ENCODE measurements at regions not wholly inside any gene's neighbourhood (a gene's known extent, or its start where the extent isn't known, plus 50 kb on each side); places are given as distances from the start of the nearest gene placed in this dataset.

DNA sequence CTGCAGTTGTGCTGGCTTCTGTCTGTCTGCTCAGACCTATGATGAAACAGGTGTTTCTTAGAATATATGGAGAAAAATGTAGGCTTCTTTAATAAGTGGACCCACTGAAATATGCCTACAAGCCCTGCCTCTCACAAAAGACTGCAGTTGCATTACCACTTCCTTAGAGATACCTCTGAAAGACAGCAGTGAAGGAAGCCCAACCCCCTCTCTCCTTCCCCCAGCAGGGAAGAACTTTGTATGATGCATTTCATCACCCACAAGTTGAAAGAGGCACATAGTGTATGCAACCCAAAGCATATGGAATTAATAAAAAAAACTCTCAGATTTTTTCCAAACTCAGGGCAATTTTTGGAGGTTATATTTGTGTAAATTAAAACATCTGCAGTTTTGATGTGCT lies 916.7 kb downstream of the TECRL start:
- intact Hi-C loops (cut with DNase I): no loop called here
- H3K9me3 ChIP-seq: no peaks in the 10 kb centered on the region
- DNase-seq: no peak
- H3K36me3 ChIP-seq: no peaks in the 10 kb centered on the region
- no peak overlapping the region for H3K27ac ChIP-seq
- H3K27me3 ChIP-seq: no peaks in the 10 kb centered on the region
- H3K4me3 ChIP-seq: no peak overlapping the region
- no peaks in the 10 kb centered on the region for H3K4me1 ChIP-seq (ENCODE audit: insufficient read depth)
- TF ChIP-seq POLR2A (IDR thresholded peaks at IDR 0.05): no peak
- TF ChIP-seq, protein P1, sequence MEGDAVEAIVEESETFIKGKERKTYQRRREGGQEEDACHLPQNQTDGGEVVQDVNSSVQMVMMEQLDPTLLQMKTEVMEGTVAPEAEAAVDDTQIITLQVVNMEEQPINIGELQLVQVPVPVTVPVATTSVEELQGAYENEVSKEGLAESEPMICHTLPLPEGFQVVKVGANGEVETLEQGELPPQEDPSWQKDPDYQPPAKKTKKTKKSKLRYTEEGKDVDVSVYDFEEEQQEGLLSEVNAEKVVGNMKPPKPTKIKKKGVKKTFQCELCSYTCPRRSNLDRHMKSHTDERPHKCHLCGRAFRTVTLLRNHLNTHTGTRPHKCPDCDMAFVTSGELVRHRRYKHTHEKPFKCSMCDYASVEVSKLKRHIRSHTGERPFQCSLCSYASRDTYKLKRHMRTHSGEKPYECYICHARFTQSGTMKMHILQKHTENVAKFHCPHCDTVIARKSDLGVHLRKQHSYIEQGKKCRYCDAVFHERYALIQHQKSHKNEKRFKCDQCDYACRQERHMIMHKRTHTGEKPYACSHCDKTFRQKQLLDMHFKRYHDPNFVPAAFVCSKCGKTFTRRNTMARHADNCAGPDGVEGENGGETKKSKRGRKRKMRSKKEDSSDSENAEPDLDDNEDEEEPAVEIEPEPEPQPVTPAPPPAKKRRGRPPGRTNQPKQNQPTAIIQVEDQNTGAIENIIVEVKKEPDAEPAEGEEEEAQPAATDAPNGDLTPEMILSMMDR (IDR thresholded peaks at IDR 0.05): no peak
- no peak for TF ChIP-seq EP300 (IDR thresholded peaks at IDR 0.05)

DNA sequence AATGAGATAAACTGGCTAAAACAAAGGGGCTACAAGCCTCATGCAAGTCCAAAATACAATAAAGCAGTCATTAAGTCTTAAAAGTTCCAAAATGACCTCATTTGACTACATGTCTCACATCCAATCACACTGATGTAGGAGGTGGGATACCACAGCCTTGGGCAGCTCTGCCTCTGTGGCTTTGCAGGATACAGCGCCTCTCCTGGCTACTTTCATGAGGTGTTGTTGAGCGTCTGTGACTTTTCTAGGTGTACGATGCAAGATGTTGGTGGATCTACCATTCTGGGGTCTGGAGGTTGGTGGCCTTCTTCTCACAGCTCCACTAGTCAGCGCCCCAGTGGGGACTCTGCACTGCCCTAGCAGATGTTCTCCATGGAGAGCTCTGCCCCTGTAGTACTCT lies 944.9 kb downstream of the TECRL start:
- no peaks in the 10 kb centered on the region for H3K27me3 ChIP-seq
- H3K9me3 ChIP-seq: no peaks in the 10 kb centered on the region
- H3K4me3 ChIP-seq: no peak overlapping the region
- H3K36me3 ChIP-seq: no peaks in the 10 kb centered on the region
- no peaks in the 10 kb centered on the region for H3K4me1 ChIP-seq (ENCODE audit: insufficient read depth)
- no peak for DNase-seq
- TF ChIP-seq POLR2A (IDR thresholded peaks at IDR 0.05): no peak
- TF ChIP-seq, protein P1 (IDR thresholded peaks at IDR 0.05): no peak
- TF ChIP-seq EP300 (IDR thresholded peaks at IDR 0.05): no peak
- intact Hi-C loops (cut with DNase I): no loop called here
- H3K27ac ChIP-seq: no peak overlapping the region
- 80 to 89% (median 84%) methylated on average over 4 of the region's 4 CpGs for WGBS, 3 donors

DNA sequence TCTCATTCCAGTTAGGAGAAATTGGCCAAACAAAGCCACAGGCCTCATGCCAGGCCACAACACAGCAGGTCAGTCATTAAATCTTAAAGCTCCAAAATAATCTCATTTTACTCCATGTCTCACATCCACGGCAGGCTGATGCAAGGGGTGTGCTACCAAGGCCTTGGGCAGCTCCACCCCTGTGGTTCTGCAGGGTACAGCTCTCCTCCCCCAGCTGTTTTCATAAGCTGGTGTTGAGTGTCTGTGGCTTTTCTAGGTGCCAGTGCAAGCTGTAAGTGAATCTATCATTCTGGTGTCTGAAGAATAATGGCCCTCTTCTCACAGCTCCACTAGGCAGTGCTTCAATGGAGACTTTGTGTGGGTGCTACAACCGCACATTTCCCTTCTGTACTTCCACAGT lies 949.2 kb downstream of the TECRL start:
- H3K4me1 ChIP-seq (ENCODE audit: insufficient read depth): no peaks in the 10 kb centered on the region
- no peaks in the 10 kb centered on the region for H3K36me3 ChIP-seq
- H3K27me3 ChIP-seq: no peaks in the 10 kb centered on the region
- no peak for TF ChIP-seq POLR2A (IDR thresholded peaks at IDR 0.05)
- TF ChIP-seq, protein P1 (IDR thresholded peaks at IDR 0.05): no peak
- no peak for TF ChIP-seq EP300 (IDR thresholded peaks at IDR 0.05)
- intact Hi-C loops (cut with DNase I): no loop called here
- H3K4me3 ChIP-seq: no peak overlapping the region
- no peaks in the 10 kb centered on the region for H3K9me3 ChIP-seq
- 74 to 78% (median 75%) methylated on average over 2 of the region's 2 CpGs for WGBS, 3 donors
- DNase-seq: no peak
- H3K27ac ChIP-seq: no peak overlapping the region

DNA sequence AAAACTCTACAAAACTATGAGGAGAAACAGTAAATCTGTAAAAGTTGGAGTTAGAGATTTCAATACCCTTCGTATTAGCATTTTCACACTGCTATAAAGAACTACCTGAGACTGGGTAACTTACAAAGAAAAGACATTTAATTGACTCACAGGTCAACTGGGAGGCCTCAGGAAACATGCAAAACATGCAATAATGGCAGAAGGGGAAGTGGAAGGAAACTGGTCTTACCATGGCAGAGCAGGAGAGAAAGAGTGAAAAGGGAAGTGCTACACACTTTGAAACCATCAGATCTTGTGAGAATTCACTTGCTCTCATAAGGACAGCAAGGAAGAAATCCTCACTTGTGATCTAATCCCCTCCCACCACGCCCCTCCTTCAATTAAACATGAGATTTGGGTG lies 949.9 kb downstream of the TECRL start:
- no peak overlapping the region for H3K4me3 ChIP-seq
- H3K36me3 ChIP-seq: no peaks in the 10 kb centered on the region
- DNase-seq: no peak
- no peak overlapping the region for H3K27ac ChIP-seq
- TF ChIP-seq EP300 (IDR thresholded peaks at IDR 0.05) (no peak), POLR2A (IDR thresholded peaks at IDR 0.05) (no peak)
- TF ChIP-seq, protein P1 (IDR thresholded peaks at IDR 0.05): no peak
- no peaks in the 10 kb centered on the region for H3K27me3 ChIP-seq
- intact Hi-C loops (cut with DNase I): no loop called here
- no peaks in the 10 kb centered on the region for H3K4me1 ChIP-seq (ENCODE audit: insufficient read depth)
- no peaks in the 10 kb centered on the region for H3K9me3 ChIP-seq
- 59 to 63% (median 62%) methylated on average over 2 of the region's 2 CpGs for WGBS, 3 donors

DNA sequence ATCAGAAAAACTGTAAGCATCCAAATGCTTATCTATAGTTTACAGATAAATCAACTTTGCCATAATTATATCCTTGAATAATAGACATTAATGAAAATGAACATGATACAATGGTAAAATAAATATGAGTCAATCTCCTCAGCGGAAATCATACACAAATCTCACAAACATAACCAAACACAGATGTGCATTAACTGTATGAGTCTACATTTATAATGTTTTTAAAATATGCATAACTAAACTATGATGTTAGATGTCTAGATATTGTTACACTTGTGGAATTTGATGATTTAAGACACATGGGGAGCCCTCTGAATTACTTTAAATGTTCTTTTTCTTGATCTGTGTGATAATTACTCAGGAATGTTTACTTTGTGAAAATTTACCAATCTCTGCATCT lies 951.2 kb downstream of the TECRL start:
- Histone ChIP-seq H3K4me1 (ENCODE audit: insufficient read depth) (no peaks in the 10 kb centered on the region), H3K27ac (no peak overlapping the region), H3K4me3 (no peak overlapping the region), H3K27me3 (no peaks in the 10 kb centered on the region), H3K9me3 (no peaks in the 10 kb centered on the region), H3K36me3 (no peaks in the 10 kb centered on the region)
- intact Hi-C loops (cut with DNase I): no loop called here
- DNase-seq: no peak
- 82 to 85% (median 82%) methylated on average over 1 of the region's 1 CpG for WGBS, 3 donors
- TF ChIP-seq, protein P1 (IDR thresholded peaks at IDR 0.05): no peak
- TF ChIP-seq POLR2A (IDR thresholded peaks at IDR 0.05) (no peak), EP300 (IDR thresholded peaks at IDR 0.05) (no peak)

All from ovary (tissue), 7 donors.